Activated CD4-positive, alpha-beta T cell treated with anti-CD3 and anti-CD28 coated beads, Interleukin-2, amount 10 ng/mL, durations not matched to agents 7 days and 5 days (primary cell): ENCODE measurements at regions not wholly inside any gene's neighbourhood (a gene's known extent, or its start where the extent isn't known, plus 50 kb on each side); places are given as distances from the start of the nearest gene placed in this dataset.
"Not testable (repeated sequence)": the region's sequence is repeated elsewhere in the genome, so short reads cannot be mapped to it uniquely, and the experiment has no call there.

Source experiments
- CTCF ChIA-PET: fragments of 350-600 bp; sonication (Branson Sonifier 250); formaldehyde crosslinking; loops from one replicate; lab custom pipeline; 2021; ENCODE audit warnings: antibody characterized with exemption; lab: Charles Lee
- POLR2A ChIA-PET: fragments of 350-600 bp; sonication (Branson Sonifier 250); formaldehyde crosslinking; loops from one replicate; lab custom pipeline; 2021; ENCODE audit warnings: antibody characterized with exemption; lab: Charles Lee
- DNase-seq: peaks from one replicate; pipeline ENCODE4 v3.0.0-alpha.2; 2020
- H3K27ac Mint-ChIP-seq: one replicate; pipeline ENCODE4 v1.8.0; 2021; ENCODE audit warnings: mild to moderate bottlenecking, moderate library complexity, mixed read lengths
- H3K27me3 Mint-ChIP-seq: one replicate; pipeline ENCODE4 v1.8.0; 2021; ENCODE audit warnings: mixed read lengths
- H3K36me3 Mint-ChIP-seq: one replicate; pipeline ENCODE4 v1.8.0; 2021; ENCODE audit warnings: low read depth, mixed read lengths
- H3K4me1 Mint-ChIP-seq: one replicate; pipeline ENCODE4 v1.8.0; 2021; ENCODE audit warnings: mixed read lengths
- H3K4me3 Mint-ChIP-seq: one replicate; pipeline ENCODE4 v1.8.0; 2021; ENCODE audit warnings: mild to moderate bottlenecking, moderate library complexity, mixed read lengths
- H3K9me3 Mint-ChIP-seq: one replicate; pipeline ENCODE4 v1.8.0; 2021; ENCODE audit warnings: mixed read lengths

DNA sequence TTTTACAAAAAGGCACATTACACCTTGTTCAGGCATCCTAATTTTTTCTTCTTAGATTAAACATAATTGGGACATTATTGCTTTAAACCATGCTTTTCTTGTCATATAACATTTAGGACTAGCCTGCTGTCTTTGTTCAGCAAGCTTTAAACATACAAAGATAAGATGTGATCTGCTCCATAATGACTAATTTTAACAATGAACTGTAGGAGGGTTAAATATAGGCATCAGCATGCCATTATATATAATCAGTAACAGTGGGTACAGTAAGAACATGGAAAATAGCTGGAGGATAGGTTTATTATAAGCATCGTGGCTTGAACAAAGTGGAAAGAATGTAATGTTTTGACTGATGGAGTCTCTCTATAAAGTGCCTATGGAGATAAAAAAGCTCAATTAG, 661.7 kb downstream of the SLITRK6 start:
- no peak overlapping the region for H3K4me3 Mint-ChIP-seq
- peaks cover 3% of the 10 kb centered on the region for H3K9me3 Mint-ChIP-seq
- H3K27me3 Mint-ChIP-seq: no peaks in the 10 kb centered on the region
- DNase-seq: no peak
- ChIA-PET CTCF (no interaction called here), POLR2A (no interaction called here)
- no peaks in the 10 kb centered on the region for H3K36me3 Mint-ChIP-seq
- H3K27ac Mint-ChIP-seq: no peak overlapping the region
- no peaks in the 10 kb centered on the region for H3K4me1 Mint-ChIP-seq

DNA sequence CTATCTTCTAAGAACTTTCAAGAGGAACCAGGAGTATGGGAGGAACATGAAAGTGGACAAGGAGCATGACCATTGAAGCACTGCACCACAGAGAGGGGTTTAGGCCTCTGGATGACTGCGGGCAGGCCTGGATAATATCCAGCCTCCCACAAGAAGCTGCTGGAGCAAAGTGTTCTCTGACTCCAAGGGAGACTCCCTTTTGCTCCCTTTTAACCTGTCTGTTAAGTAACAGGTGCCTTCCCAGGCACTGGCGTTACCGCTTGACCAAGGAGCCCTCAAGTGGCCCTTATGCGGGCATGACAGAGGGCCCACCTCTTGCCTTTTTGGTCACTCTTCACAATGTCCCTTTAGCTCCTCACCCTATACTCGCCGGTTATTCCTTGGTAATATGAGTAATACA, 666.2 kb downstream of the SLITRK6 start:
- Mint-ChIP-seq H3K9me3 (peaks cover 3% of the 10 kb centered on the region), H3K4me1 (no peaks in the 10 kb centered on the region), H3K36me3 (no peaks in the 10 kb centered on the region), H3K27me3 (no peaks in the 10 kb centered on the region), H3K4me3 (no peak overlapping the region), H3K27ac (no peak overlapping the region)
- POLR2A ChIA-PET: no interaction called here
- DNase-seq: no peak
- CTCF ChIA-PET: no interaction called here

DNA sequence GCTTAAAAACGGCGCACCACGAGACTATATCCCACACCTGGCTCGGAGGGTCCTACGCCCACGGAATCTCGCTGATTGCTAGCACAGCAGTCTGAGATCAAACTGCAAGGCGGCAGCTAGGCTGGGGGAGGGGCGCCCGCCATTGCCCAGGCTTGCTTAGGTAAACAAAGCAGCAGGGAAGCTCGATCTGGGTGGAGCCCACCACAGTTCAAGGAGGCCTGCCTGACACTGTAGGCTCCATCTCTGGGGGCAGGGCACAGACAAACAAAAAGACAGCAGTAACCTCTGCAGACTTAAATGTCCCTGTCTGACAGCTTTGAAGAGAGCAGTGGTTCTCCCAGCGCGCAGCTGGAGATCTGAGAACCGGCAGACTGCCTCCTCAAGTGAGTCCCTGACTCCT, 675.7 kb downstream of the SLITRK6 start:
- DNase-seq, CTCF ChIA-PET, H3K36me3 Mint-ChIP-seq, H3K27ac Mint-ChIP-seq, H3K4me3 Mint-ChIP-seq, POLR2A ChIA-PET, H3K9me3 Mint-ChIP-seq, H3K27me3 Mint-ChIP-seq, H3K4me1 Mint-ChIP-seq: not testable (repeated sequence)

DNA sequence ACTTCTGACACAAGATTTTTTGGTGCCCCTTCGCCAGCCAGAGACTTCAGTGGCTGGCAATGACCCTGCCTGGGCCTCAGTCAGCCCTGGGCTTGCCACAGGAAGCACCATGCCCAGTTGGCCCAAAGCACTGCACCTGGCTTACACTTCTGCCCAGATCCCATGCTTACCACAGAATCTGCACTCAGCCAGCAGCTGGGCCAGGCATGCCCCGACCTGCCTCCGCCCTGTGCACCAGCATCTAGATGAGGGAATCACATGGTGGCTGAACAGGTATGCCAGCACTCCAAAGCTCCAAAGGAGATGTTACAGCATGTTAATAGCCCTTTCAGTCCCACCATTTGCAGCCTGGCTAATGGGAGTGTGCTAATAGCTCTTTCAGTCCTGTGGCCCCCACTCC, 690.9 kb downstream of the SLITRK6 start:
- CTCF ChIA-PET: no interaction called here
- no peak for DNase-seq
- Mint-ChIP-seq H3K4me1 (no peaks in the 10 kb centered on the region), H3K4me3 (no peak overlapping the region), H3K27me3 (no peaks in the 10 kb centered on the region), H3K9me3 (peaks cover 3% of the 10 kb centered on the region), H3K36me3 (no peaks in the 10 kb centered on the region), H3K27ac (no peak overlapping the region)
- POLR2A ChIA-PET: no interaction called here

DNA sequence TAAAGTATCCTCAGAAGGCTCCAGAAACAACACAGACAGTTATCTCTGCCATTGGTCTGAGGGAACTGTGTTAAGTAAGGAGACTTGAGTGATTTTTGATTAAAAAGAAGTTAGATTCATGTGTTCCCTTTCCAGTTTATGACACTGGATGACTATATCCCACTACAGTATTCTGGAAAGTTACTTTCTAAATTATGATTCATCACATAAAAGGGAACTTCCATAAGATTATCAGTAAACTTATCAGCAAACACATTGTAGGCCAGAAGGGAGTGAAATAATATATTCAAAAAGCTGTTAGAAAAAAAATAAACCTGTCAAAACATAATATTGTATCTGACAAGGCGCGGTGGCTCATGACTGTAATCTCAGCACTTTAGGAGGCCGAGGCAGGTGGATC, 700.0 kb downstream of the SLITRK6 start:
- no peak for DNase-seq
- ChIA-PET POLR2A (no interaction called here), CTCF (no interaction called here)
- H3K9me3 Mint-ChIP-seq: peaks cover 5% of the 10 kb centered on the region
- H3K27ac Mint-ChIP-seq: no peak overlapping the region
- H3K36me3 Mint-ChIP-seq: no peaks in the 10 kb centered on the region
- H3K4me3 Mint-ChIP-seq: no peak overlapping the region
- H3K27me3 Mint-ChIP-seq: no peaks in the 10 kb centered on the region
- no peaks in the 10 kb centered on the region for H3K4me1 Mint-ChIP-seq

DNA sequence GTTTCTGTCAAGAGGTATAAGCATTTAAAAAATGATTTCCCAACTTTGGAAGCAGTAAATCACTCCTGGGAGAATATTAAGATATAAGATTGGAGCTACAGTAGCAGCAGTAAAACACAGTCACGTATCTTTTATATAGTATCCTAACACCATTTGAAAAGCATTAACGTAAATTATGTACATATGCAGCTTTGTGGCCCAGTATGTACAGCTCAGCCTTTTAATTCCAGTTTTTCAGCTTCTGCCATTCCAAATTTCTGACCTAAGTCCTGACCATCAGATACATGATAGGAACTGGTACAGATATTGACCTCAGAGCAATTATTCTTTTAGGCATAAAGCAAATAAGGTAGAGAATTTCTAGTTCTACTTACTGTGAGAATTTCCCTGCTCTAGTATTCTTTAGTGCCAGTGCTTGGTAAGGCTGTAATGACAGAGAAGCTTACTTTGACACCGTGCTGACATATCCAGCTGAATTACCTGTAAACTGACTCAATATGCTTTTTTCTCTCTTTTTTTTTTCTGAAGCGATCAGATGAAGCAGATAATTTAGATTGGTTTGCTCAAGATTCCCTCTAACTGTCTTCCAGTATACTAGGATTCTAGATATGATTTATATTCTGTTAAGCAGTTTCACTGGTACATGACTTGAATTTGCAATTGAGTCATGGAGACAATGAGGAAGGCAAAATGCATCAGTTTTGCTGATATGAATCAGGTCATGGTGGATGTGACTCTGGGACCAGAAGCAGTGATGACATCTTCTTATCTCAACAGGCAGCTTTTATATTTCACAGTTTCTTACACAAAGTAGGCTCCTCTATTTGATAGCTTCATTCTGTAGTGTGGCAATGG, 703.6 kb downstream of the SLITRK6 start:
- no peak overlapping the region for H3K27ac Mint-ChIP-seq
- no peaks in the 10 kb centered on the region for H3K4me1 Mint-ChIP-seq
- DNase-seq: no peak
- POLR2A ChIA-PET: no interaction called here
- peaks cover 2% of the 10 kb centered on the region for H3K9me3 Mint-ChIP-seq
- H3K36me3 Mint-ChIP-seq: no peaks in the 10 kb centered on the region
- CTCF ChIA-PET: interaction anchor here (0.7 kb wide), 1 partner anchor 232 kb away, joined by 3 read pairs; no protein-coding TSS in a partner anchor
- H3K4me3 Mint-ChIP-seq: no peak overlapping the region
- no peaks in the 10 kb centered on the region for H3K27me3 Mint-ChIP-seq

DNA sequence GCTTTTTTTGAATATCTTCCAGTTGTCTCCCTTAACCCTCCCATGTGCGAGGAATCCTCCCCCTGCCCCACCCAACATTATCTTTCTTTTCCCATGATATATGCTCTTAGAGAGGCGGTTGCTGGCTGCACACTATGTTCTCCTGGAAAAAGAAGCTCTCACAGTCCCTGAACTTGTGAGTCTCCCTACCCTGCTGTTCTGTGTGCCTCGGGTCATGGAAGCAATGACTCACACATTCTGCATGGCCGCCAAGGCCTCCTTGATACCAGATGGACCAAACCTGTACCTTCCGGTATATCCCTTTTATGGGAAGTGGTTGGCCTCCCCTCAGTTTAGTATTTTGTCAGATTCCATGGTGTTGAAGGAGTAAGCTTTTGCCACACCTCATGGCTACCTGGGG, 705.4 kb downstream of the SLITRK6 start:
- H3K36me3 Mint-ChIP-seq: no peaks in the 10 kb centered on the region
- no peak overlapping the region for H3K27ac Mint-ChIP-seq
- ChIA-PET POLR2A (no interaction called here), CTCF (no interaction called here)
- DNase-seq: no peak
- H3K9me3 Mint-ChIP-seq: peaks cover 2% of the 10 kb centered on the region
- no peaks in the 10 kb centered on the region for H3K4me1 Mint-ChIP-seq
- H3K27me3 Mint-ChIP-seq: no peaks in the 10 kb centered on the region
- H3K4me3 Mint-ChIP-seq: no peak overlapping the region

DNA sequence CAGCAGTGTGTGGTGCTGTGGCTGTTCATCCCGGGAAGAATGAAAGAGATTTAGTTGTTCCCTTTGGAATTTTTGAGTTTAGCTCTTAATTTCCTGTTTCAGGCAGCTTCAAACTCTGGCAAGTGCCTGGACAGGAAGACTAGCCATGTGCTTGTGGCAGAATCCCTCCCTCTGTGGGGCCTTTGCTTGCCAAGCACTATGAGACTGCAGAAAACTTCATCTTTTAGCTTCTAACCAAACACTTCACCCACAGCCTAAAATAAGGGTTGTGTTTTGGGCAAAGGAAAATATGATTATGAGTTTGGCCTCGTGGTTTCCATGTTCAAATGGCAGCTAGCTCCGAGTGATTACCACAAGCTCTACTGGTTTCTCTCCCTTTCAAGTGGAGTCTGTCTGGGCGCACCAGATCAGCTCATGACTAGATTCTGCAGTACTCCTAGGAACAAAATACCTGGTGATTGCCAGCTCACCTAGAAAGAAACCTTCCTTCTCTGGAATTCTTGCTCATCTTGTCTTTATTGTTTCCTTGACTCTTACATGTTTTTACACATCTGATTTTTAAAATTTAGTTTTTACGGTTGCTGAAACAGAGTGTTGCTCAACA, 707.5 kb downstream of the SLITRK6 start:
- Mint-ChIP-seq H3K36me3 (no peaks in the 10 kb centered on the region), H3K27me3 (no peaks in the 10 kb centered on the region), H3K9me3 (peaks cover 2% of the 10 kb centered on the region), H3K4me3 (no peak overlapping the region), H3K27ac (no peak overlapping the region), H3K4me1 (no peaks in the 10 kb centered on the region)
- ChIA-PET POLR2A (no interaction called here), CTCF (no interaction called here)
- no peak for DNase-seq

DNA sequence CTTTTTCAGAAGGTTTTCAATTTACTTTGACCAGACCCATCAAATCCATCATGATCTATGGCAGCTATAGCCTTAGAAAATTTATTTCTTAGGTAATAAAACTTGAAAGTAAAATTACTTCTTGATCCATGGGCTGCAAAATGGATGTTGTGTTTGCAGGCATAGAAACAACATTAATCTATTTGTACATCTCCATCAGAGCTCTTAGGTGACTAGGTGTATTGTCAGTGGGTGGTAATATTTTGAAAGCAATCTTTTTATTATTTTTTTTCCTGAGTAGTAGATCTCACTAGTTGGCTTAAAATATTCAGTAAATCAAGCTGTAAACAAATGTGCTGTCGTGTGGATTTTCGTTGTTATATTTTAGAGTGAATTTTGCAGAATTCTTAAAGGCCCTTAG, 710.0 kb downstream of the SLITRK6 start:
- Mint-ChIP-seq H3K36me3 (no peaks in the 10 kb centered on the region), H3K27ac (no peak overlapping the region), H3K9me3 (peaks cover 2% of the 10 kb centered on the region), H3K27me3 (no peaks in the 10 kb centered on the region), H3K4me1 (no peaks in the 10 kb centered on the region), H3K4me3 (no peak overlapping the region)
- POLR2A ChIA-PET: no interaction called here
- no peak for DNase-seq
- CTCF ChIA-PET: no interaction called here

DNA sequence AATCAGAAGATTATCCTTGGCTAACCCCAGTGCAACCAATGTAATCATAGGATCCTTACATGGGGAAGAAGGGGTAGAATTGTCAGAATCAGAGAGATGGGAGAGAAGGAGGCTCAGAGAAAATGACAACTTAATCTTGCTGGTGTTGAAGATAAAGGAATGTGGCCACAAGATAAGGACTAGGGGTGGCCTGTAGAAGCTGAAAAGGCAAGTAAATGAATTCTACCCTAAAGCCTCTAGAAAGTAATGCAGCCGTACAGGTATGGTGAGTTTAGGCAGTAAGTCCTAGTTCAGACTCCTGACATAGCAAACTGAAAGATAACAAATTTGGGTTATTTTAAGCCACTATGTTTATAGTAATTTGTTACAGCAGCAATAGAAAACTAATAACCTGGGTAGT, 718.5 kb downstream of the SLITRK6 start:
- H3K36me3 Mint-ChIP-seq: no peaks in the 10 kb centered on the region
- no peak overlapping the region for H3K4me3 Mint-ChIP-seq
- no peak for DNase-seq
- H3K4me1 Mint-ChIP-seq: no peaks in the 10 kb centered on the region
- H3K27me3 Mint-ChIP-seq: no peaks in the 10 kb centered on the region
- no peaks in the 10 kb centered on the region for H3K9me3 Mint-ChIP-seq
- no peak overlapping the region for H3K27ac Mint-ChIP-seq
- ChIA-PET CTCF (no interaction called here), POLR2A (no interaction called here)

DNA sequence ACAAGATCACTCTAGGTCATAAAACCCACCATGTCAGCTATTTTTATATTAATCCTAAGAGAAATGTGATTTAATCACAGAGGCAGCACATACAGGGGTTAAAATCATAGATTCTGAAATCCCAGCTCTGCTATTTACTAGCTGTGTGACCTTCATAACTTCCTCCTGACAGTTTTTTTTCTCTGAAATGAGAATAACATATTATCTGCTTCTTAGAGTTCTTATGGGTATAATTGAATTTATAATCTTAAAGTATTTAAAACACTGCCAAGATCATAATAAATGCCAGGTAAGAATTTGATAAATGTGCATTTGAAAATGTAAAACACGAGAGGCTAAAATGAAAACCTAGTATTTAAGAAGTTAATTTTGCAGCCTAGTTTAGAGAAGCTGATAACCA, 722.9 kb downstream of the SLITRK6 start:
- no peak for DNase-seq
- H3K36me3 Mint-ChIP-seq: no peaks in the 10 kb centered on the region
- ChIA-PET POLR2A (no interaction called here), CTCF (no interaction called here)
- no peaks in the 10 kb centered on the region for H3K27me3 Mint-ChIP-seq
- H3K4me1 Mint-ChIP-seq: no peaks in the 10 kb centered on the region
- no peak overlapping the region for H3K4me3 Mint-ChIP-seq
- H3K27ac Mint-ChIP-seq: no peak overlapping the region
- H3K9me3 Mint-ChIP-seq: no peaks in the 10 kb centered on the region

DNA sequence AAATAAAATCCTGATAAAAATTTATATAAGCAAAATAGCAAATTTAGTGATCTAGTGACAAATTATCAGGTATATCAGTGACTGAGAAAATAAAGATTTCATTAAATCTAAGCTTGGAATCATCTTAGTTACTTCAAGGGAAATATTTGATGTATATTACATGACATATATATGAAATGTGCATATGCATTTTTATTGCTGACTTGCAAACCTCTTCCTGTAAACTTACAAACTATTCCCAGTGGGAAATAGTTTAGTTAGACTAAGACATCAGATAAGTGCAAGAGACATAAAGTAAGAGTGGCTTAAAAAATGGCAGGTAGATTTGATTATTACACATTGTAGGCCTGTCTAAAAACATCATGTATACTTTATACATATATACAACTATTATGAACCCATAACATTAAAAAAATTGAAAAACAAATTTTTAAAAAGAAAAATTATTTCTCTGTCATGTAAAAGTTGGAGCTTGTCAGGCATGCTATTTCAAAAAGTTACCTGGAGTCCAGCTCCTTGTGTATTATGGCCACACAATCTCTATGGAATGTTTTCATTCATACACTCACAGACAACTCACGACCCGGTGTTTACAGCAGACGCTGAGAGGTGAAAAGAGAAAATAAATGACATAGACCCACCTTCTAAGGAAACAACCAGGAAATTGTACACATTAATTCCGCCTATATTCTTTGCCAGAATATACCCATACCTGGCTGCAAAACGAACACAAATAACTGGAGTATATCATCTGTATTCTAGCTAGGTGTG, 724.5 kb downstream of the SLITRK6 start:
- ChIA-PET CTCF (no interaction called here), POLR2A (interaction anchor here (0.6 kb wide), 1 partner anchor 23 kb away, joined by 3 read pairs; no protein-coding TSS in a partner anchor)
- no peaks in the 10 kb centered on the region for H3K36me3 Mint-ChIP-seq
- H3K4me1 Mint-ChIP-seq: no peaks in the 10 kb centered on the region
- no peak overlapping the region for H3K27ac Mint-ChIP-seq
- H3K27me3 Mint-ChIP-seq: no peaks in the 10 kb centered on the region
- H3K4me3 Mint-ChIP-seq: no peak overlapping the region
- no peaks in the 10 kb centered on the region for H3K9me3 Mint-ChIP-seq
- DNase-seq: no peak

DNA sequence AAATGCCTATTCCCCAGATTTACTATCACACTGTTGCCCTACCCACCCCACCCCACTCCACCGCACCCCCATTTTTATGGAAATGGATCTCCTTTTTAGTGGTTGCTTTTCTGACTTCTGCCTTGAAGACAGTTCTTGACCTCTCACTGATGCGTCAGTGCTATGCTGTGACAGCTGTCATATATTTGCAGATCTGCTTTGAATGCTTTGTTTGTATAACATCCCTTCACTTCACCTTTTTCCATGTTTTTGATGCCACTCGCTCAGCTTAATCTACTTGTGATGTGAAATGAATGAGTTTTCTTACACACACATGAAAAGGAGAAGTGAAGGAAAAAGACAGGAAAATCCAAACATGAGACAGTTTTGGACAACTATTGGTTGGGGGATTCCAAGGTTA, 731.0 kb downstream of the SLITRK6 start:
- Mint-ChIP-seq H3K4me1 (no peaks in the 10 kb centered on the region), H3K27me3 (no peaks in the 10 kb centered on the region), H3K27ac (no peak overlapping the region), H3K4me3 (no peak overlapping the region), H3K9me3 (no peaks in the 10 kb centered on the region), H3K36me3 (no peaks in the 10 kb centered on the region)
- no peak for DNase-seq
- ChIA-PET POLR2A (no interaction called here), CTCF (no interaction called here)
